LNCaP clone FGC (cell line): ENCODE measurements at regions not wholly inside any gene's neighbourhood (a gene's known extent, or its start where the extent isn't known, plus 50 kb on each side); places are given as distances from the start of the nearest gene placed in this dataset.
"Not testable (repeated sequence)": the region's sequence is repeated elsewhere in the genome, so short reads cannot be mapped to it uniquely, and the experiment has no call there.

Source experiments
- DNase-seq: peaks from one replicate; pipeline ENCODE4 v3.0.0-alpha.2; 2011; ENCODE audit warnings: low read depth
- H3K4me3 ChIP-seq: 2 replicates; pipeline ENCODE4 v1.5.1; 2011; ENCODE audit warnings: mild to moderate bottlenecking, low read depth, low read length, control low read depth
- CTCF ChIP-seq: IDR thresholded peaks from 2 replicates; pipeline ENCODE4 v1.5.1; 2012; ENCODE audit warnings: mild to moderate bottlenecking; ENCODE audit not compliant: control insufficient read depth, insufficient read depth; ENCODE audit errors: extremely low read depth

DNA sequence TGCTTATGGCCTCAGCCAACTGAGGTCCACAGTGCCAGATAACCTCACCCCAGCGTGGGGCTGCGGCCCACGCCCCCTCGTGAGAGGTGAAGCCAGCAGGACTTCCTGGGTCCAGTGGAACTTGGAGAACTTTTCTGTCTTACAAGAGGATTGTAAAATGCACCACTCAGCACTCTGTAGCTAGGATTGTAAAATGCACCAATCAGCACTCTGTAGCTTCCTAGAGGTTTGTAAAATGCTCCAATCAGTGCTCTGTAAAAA, 109.1 kb downstream of the AKAP11 start:
- DNase-seq: no peak
- H3K4me3 ChIP-seq: no peak overlapping the region
- TF ChIP-seq CTCF: no peak

GRCh38 chr13:42381426-42381825, 109.5 kb downstream of the AKAP11 start:
- H3K4me3 ChIP-seq, DNase-seq: not testable (repeated sequence)

DNA sequence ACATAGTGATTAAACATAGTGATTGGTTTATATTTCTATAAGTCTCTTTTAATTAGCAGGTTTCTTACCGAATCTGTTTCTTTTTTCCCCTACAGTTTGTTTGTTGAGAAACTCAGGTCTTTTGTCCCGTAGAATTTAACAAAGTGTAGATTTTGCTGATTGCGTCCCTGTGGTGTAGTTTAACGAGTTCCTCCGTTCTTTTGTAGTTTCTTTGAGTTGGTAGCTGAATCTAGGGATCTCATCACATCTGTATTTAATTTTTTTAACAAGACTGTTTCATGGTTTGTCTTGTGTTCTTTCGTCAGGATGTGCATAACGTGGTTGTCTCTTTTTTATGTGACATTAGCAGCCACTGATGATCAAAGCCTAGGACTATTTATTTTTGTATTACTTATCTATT, 111.1 kb downstream of the AKAP11 start:
- TF ChIP-seq CTCF: no peak
- H3K4me3 ChIP-seq: no peak overlapping the region
- no peak for DNase-seq

GRCh38 chr13:42384265-42384664, 112.3 kb downstream of the AKAP11 start:
- no peak overlapping the region for H3K4me3 ChIP-seq
- no peak for DNase-seq
- no peak for TF ChIP-seq CTCF

DNA sequence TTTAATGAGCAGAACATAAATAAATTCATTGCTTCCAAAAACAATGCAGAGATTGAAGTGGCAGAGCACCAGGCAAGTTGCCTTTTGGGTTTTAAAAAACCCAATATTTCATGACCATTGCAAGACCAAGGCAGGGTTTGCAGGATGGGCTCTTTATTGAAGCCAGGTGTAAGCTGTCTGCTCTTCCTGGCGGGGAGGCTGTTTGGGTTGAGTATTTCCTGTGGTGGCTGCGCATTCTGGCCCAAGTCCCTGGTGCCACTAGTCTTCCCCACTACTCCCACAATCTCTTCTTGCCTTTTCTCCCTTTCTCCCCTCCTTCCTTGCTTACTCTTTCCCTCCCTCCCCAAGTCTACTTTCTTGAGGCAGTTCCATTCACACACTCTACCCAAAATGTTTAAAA, 116.4 kb downstream of the AKAP11 start:
- TF ChIP-seq CTCF: no peak
- H3K4me3 ChIP-seq: no peak overlapping the region
- no peak for DNase-seq

DNA sequence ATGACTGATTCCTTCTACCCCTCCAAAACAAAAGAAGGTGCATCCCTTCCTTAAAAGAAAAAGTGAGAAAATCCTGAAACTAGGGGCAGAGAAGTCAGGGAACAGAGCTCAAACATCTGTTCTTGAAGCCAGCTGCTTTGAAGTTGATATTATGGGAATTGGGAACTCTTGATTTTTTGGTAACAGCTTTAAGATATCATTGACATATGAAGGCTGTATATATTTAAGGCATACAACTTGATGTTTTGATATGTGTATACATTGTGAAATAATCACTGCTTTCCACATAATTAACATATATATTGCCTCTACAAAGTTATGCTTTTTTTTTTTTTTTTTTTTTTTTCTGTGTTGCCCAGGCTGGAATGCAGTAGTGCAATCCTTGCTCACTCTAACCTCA, 117.1 kb downstream of the AKAP11 start:
- no peak for DNase-seq
- TF ChIP-seq CTCF: no peak

DNA sequence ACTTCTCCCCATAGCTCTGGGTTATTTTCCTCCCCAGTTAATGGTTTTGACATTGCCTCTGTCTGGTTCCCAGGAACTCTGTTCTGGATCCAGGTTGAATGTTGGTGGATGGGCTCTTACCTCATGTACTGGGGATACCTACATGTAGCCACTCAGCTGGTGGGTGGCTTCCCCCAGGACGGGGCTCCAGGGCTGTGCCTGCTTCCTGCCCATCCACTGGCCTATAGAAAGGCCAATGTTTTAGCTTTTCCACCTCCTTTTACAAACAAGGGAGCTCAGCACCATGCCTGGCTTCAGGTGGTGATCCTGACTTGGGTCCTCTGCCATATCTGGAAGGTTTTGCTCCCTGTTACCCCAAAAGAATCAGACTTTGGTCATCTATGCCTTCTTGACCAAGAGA, 120.2 kb downstream of the AKAP11 start:
- no peak for DNase-seq
- no peak overlapping the region for H3K4me3 ChIP-seq
- TF ChIP-seq CTCF: no peak

More for the DNA sequence above, 117.1 kb downstream of the AKAP11 start:
- no peak overlapping the region for H3K4me3 ChIP-seq

GRCh38 chr13:42392716-42393572, 121.0 kb downstream of the AKAP11 start:
- no peak for DNase-seq
- no peak overlapping the region for H3K4me3 ChIP-seq
- TF ChIP-seq CTCF: no peak
